B cell (primary cell): ENCODE measurements at regions not wholly inside any gene's neighbourhood (a gene's known extent, or its start where the extent isn't known, plus 50 kb on each side); places are given as distances from the start of the nearest gene placed in this dataset.
"Not testable (repeated sequence)": the region's sequence is repeated elsewhere in the genome, so short reads cannot be mapped to it uniquely, and the experiment has no call there.

ENCODE experiments used
- ATAC-seq: fragments of 200-7000 bp; cut with Tn5 transposase; one replicate; pipeline ENCODE4 v1.10.0; 2021; ENCODE audit warnings: low read depth, mild to moderate bottlenecking, moderate number of reproducible peaks, moderate library complexity
- CTCF ChIA-PET: fragments of 350-600 bp; sonication (Branson Sonifier 250); formaldehyde crosslinking; loops from one replicate; lab custom pipeline; 2021; ENCODE audit warnings: antibody characterized with exemption, inconsistent platforms; lab: Charles Lee
- POLR2A ChIA-PET: fragments of 350-600 bp; sonication (Branson Sonifier 250); formaldehyde crosslinking; loops from one replicate; lab custom pipeline; 2021; ENCODE audit warnings: antibody characterized with exemption; lab: Charles Lee
- DNase-seq: peaks from one replicate; pipeline ENCODE4 v3.0.0; 2013
- H2AFZ ChIP-seq: 2 replicates; pipeline ENCODE4 v1.6.1; 2012; ENCODE audit warnings: mild to moderate bottlenecking, low read depth, low read length; ENCODE audit not compliant: insufficient read depth, poor library complexity, severe bottlenecking
- H3K27ac ChIP-seq, 2 donors: 1 replicate in 1 of 2; 2 replicates in 1 of 2; pipeline ENCODE4 v1.5.1; 2012 to 2013; ENCODE audit warnings: low read length in 2 of 2, mild to moderate bottlenecking in 2 of 2, moderate library complexity in 1 of 2
- H3K27me3 ChIP-seq, 4 experiments: fragments of 200-600 bp in 1 of 4; sonication (generic) in 1 of 4; replicated peaks in 1 of 4; 1 replicate in 2 of 4; 2 replicates in 2 of 4; pipeline versions ENCODE4 v1.6.1 to v1.7.0; 2013 to 2016; ENCODE audit warnings: low read length in 3 of 4, mild to moderate bottlenecking in 2 of 4, mixed read lengths in 1 of 4, moderate library complexity in 1 of 4; ENCODE audit not compliant: insufficient read depth in 4 of 4, control insufficient read depth in 3 of 4; ENCODE audit errors: control extremely low read depth in 1 of 4
- H3K36me3 ChIP-seq, 2 experiments: replicated peaks in 1 of 2; 1 replicate in 1 of 2; 2 replicates in 1 of 2; pipeline versions ENCODE4 v1.6.1 to v1.7.1; 2013; ENCODE audit warnings: low read length in 1 of 2; ENCODE audit not compliant: insufficient read depth in 2 of 2, control insufficient read depth in 1 of 2; ENCODE audit errors: control extremely low read depth in 1 of 2, extremely low read depth in 1 of 2
- H3K4me1 ChIP-seq, 2 donors: fragments of 200-600 bp in 1 of 2; sonication (generic) in 1 of 2; 1 replicate in 1 of 2; 2 replicates in 1 of 2; pipeline versions ENCODE4 v1.5.1 to v1.6.1; 2013 to 2017; ENCODE audit warnings: low read length in 2 of 2; ENCODE audit not compliant: control insufficient read depth in 2 of 2, insufficient read depth in 2 of 2
- H3K4me2 ChIP-seq: replicated peaks from 2 replicates; pipeline ENCODE3; 2012; ENCODE audit warnings: mild to moderate bottlenecking, low read depth, low read length; ENCODE audit not compliant: poor library complexity, severe bottlenecking
- H3K4me3 ChIP-seq, 5 experiments: fragments of 200-600 bp in 1 of 5; sonication (generic) in 1 of 5; 1 replicate in 3 of 5; 2 replicates in 2 of 5; pipeline versions ENCODE4 v1.5.1 to v1.7.0; 2011 to 2016; ENCODE audit warnings: low read length in 4 of 5, mild to moderate bottlenecking in 4 of 5, low read depth in 2 of 5, control low read depth in 1 of 5, moderate library complexity in 1 of 5; ENCODE audit not compliant: insufficient read depth in 1 of 5; ENCODE audit errors: control extremely low read depth in 1 of 5, extremely low read depth in 1 of 5
- H3K79me2 ChIP-seq: fragments of 200-600 bp; sonication (generic); one replicate; pipeline ENCODE4 v1.6.0; 2016; ENCODE audit warnings: low read length; ENCODE audit not compliant: control insufficient read depth, insufficient read depth
- H3K9ac ChIP-seq: fragments of 200-600 bp; sonication (generic); 2 replicates; pipeline ENCODE4 v1.6.1; 2017; ENCODE audit warnings: mild to moderate bottlenecking, low read length, moderate library complexity
- H3K9me3 ChIP-seq, 3 donors: one replicate each; pipeline versions ENCODE4 v1.6.1 to v1.7.1; 2013; ENCODE audit warnings: low read length in 2 of 3; ENCODE audit not compliant: control insufficient read depth in 2 of 3, insufficient read depth in 1 of 3; ENCODE audit errors: control extremely low read depth in 1 of 3
- H4K20me1 ChIP-seq: 2 replicates; pipeline ENCODE4 v1.6.0; 2012; ENCODE audit warnings: mild to moderate bottlenecking, low read length; ENCODE audit not compliant: insufficient read depth, control insufficient read depth, poor library complexity, severe bottlenecking
- H3K27ac Mint-ChIP-seq: one replicate; pipeline ENCODE4 v1.8.0; 2021; ENCODE audit warnings: mixed read lengths
- H3K27me3 Mint-ChIP-seq: one replicate; pipeline ENCODE4 v1.8.0; 2021; ENCODE audit warnings: mixed read lengths
- H3K4me1 Mint-ChIP-seq: one replicate; pipeline ENCODE4 v1.8.0; 2021; ENCODE audit warnings: mixed read lengths
- H3K4me3 Mint-ChIP-seq: one replicate; pipeline ENCODE4 v1.8.0; 2021; ENCODE audit warnings: mixed read lengths
- H3K9me3 Mint-ChIP-seq: one replicate; pipeline ENCODE4 v1.8.0; 2022; ENCODE audit warnings: mixed read lengths; ENCODE audit not compliant: insufficient read depth
- CTCF ChIP-seq: fragments of 200-600 bp; IDR thresholded peaks from one replicate; pipeline ENCODE4 v1.8.0; 2022; ENCODE audit warnings: antibody characterized with exemption, mild to moderate bottlenecking
- EZH2 ChIP-seq: IDR thresholded peaks from 2 replicates; pipeline ENCODE4 v1.6.1; 2012; ENCODE audit warnings: borderline replicate concordance, low read depth, mild to moderate bottlenecking, moderate library complexity, low read length; ENCODE audit not compliant: insufficient read depth, poor library complexity, severe bottlenecking
- WGBS: methylation state at CpG from one replicate; pipeline ENCODE4 v1.1.5; 2013; ENCODE audit warnings: missing lambda C conversion rate; ENCODE audit not compliant: insufficient coverage; 5-methylcytosine and 5-hydroxymethylcytosine counted together
- intact Hi-C: fragments of 100-400 bp; cut with micrococcal nuclease; formaldehyde crosslinking; loops from one replicate; pipeline ENCODE4 v1.10.0; 2022

- Histone ChIP-seq H3K27ac (no peak overlapping the region), H4K20me1 (no peaks in the 10 kb centered on the region), H3K4me1 (no peaks in the 10 kb centered on the region), H3K4me3 (no peak overlapping the region), H3K9me3 (no peaks in the 10 kb centered on the region), H2AFZ (no peak overlapping the region), H3K27me3 (no peaks in the 10 kb centered on the region), H3K9ac (no peak overlapping the region), H3K36me3 (no peaks in the 10 kb centered on the region), H3K4me2 (no peak overlapping the region), H3K79me2 (no peaks in the 10 kb centered on the region)
- H3K9me3 Mint-ChIP-seq: no peaks in the 10 kb centered on the region
- no peaks in the 10 kb centered on the region for H3K27me3 Mint-ChIP-seq
- intact Hi-C loops: no loop called here
- no peak for DNase-seq
- no peaks in the 10 kb centered on the region for H3K4me1 Mint-ChIP-seq
- H3K4me3 Mint-ChIP-seq: no peak overlapping the region
- H3K27ac Mint-ChIP-seq: no peak overlapping the region
- ChIA-PET POLR2A (no interaction called here), CTCF (no interaction called here)
- 89% methylated on average over 6 of the region's 7 CpGs for WGBS
- no peak for TF ChIP-seq CTCF
- TF ChIP-seq EZH2: no peak
- no peak for ATAC-seq
These were observed 2012.6 kb downstream of the PCDH9 start for GRCh38 chr13:65217471-65217995.

- POLR2A ChIA-PET, CTCF ChIA-PET, H3K27ac ChIP-seq: not testable (repeated sequence)
These were observed 2027.3 kb downstream of the PCDH9 start for GRCh38 chr13:65202845-65203244.

More at GRCh38 chr13:65202845-65203244, 2027.3 kb downstream of the PCDH9 start:
- intact Hi-C loops, H3K27me3 Mint-ChIP-seq, H3K4me1 ChIP-seq, H2AFZ ChIP-seq, H3K4me3 ChIP-seq, H3K79me2 ChIP-seq, H3K9me3 Mint-ChIP-seq, H4K20me1 ChIP-seq, H3K36me3 ChIP-seq, H3K9me3 ChIP-seq, H3K27ac Mint-ChIP-seq, H3K4me1 Mint-ChIP-seq, ATAC-seq, H3K4me3 Mint-ChIP-seq, DNase-seq, H3K4me2 ChIP-seq, H3K9ac ChIP-seq, H3K27me3 ChIP-seq: not testable (repeated sequence)
- WGBS: 100% methylated on average over 1 of the region's 2 CpGs
